Spleen (tissue), 11 donors: ENCODE measurements at regions not wholly inside any gene's neighbourhood (a gene's known extent, or its start where the extent isn't known, plus 50 kb on each side); places are given as distances from the start of the nearest gene placed in this dataset.

Experiments used
- DNase-seq: peaks from one replicate; pipeline ENCODE4 v3.0.0-alpha.2; 2020
- H3K27ac ChIP-seq, 8 donors: fragments of 200-600 bp; sonication (generic) in 7 of 8; 1 replicate in 4 of 8; 2 replicates in 4 of 8; pipeline versions ENCODE4 v1.5.0 to v1.8.0; 2016 to 2021; ENCODE audit warnings: inconsistent platforms in 4 of 8, mild to moderate bottlenecking in 4 of 8, moderate library complexity in 1 of 8
- H3K27me3 ChIP-seq, 7 donors: fragments of 200-600 bp; sonication (generic) in 6 of 7; replicated peaks in 1 of 7; 1 replicate in 4 of 7; 2 replicates in 3 of 7; pipeline versions ENCODE4 v1.5.0 to v1.8.0; 2016 to 2021; ENCODE audit warnings: inconsistent platforms in 3 of 7, mild to moderate bottlenecking in 1 of 7
- H3K36me3 ChIP-seq, 6 donors: fragments of 200-600 bp; sonication (generic) in 5 of 6; 1 replicate in 4 of 6; 2 replicates in 2 of 6; pipeline versions ENCODE4 v1.5.0 to v1.8.0; 2016 to 2021; ENCODE audit warnings: inconsistent platforms in 2 of 6
- H3K4me1 ChIP-seq, 6 donors: fragments of 200-600 bp; sonication (generic) in 5 of 6; 1 replicate in 3 of 6; 2 replicates in 3 of 6; pipeline versions ENCODE4 v1.5.0 to v1.8.0; 2016 to 2021; ENCODE audit warnings: inconsistent platforms in 3 of 6
- H3K4me3 ChIP-seq, 8 donors: fragments of 200-600 bp; sonication (generic) in 7 of 8; 1 replicate in 4 of 8; 2 replicates in 4 of 8; pipeline versions ENCODE4 v1.5.0 to v1.8.0; 2016 to 2021; ENCODE audit warnings: inconsistent platforms in 4 of 8, mild to moderate bottlenecking in 4 of 8, moderate library complexity in 2 of 8
- H3K9me3 ChIP-seq, 8 donors: fragments of 200-600 bp; sonication (generic) in 7 of 8; 1 replicate in 4 of 8; 2 replicates in 4 of 8; pipeline versions ENCODE4 v1.5.0 to v1.8.0; 2016 to 2021; ENCODE audit warnings: inconsistent platforms in 4 of 8
- CTCF ChIP-seq, 11 experiments: fragments of 200-600 bp in 7 of 11; fragments of 450-650 bp in 4 of 11; sonication (generic) in 4 of 11; IDR thresholded peaks in 8 of 11; conservative IDR thresholded peaks in 3 of 11; 1 replicate in 7 of 11; 2 replicates in 4 of 11; pipeline versions ENCODE4 v1.4.0 to v1.8.0; 2016 to 2021; ENCODE audit warnings: antibody characterized with exemption in 11 of 11, inconsistent platforms in 4 of 11, mild to moderate bottlenecking in 1 of 11
- POLR2A ChIP-seq, 3 donors: fragments of 450-650 bp; IDR thresholded peaks; one replicate each; pipeline ENCODE4 v1.5.1; 2017; ENCODE audit warnings: antibody characterized with exemption in 3 of 3, mild to moderate bottlenecking in 1 of 3
- POLR2AphosphoS5 ChIP-seq, 3 donors: sonication (generic); formaldehyde crosslinking; IDR thresholded peaks; one replicate each; pipeline ENCODE4 v1.5.1; 2017; ENCODE audit warnings: antibody characterized with exemption in 3 of 3
- WGBS, 5 donors: extraction: QIAGEN DNeasy Blood & Tissue Kit in 3 of 5; methylation state at CpG; one replicate each; pipeline versions ENCODE4 v1.1.5 to v1.1.7; 2013 to 2018; 5-methylcytosine and 5-hydroxymethylcytosine counted together
- intact Hi-C: fragments of 100-400 bp; cut with DNase I; formaldehyde crosslinking; loops from one replicate; pipeline ENCODE4 v1.15.0; 2023; ENCODE audit warnings: low total_unique reads
- donor health status: healthy with polysubstance abuse.
- donor health status: DM: no; HTN: no; CAD: no; lungs with moderate emphysema.
- donor health status: DM: no; HTN: no; CAD: no.
- donor health status: Bipolar disorder and iron deficiency.
- donor health status: healthy.
- donor health status: DM: no; HTN: no; CAD: no.
- donor health status: DM: yes; HTN: yes; CAD: no.

- H3K36me3 ChIP-seq = no peaks in the 10 kb centered on the region
- H3K27me3 ChIP-seq = no peaks in the 10 kb centered on the region
- no peak overlapping the region for H3K4me3 ChIP-seq
- H3K9me3 ChIP-seq = peaks cover 0 to 14% (median 1%) of the 10 kb centered on the region in 8 donors
- TF ChIP-seq POLR2AphosphoS5 (IDR thresholded peaks at IDR 0.05) = no peak
- H3K27ac ChIP-seq = no peak overlapping the region
- no peaks in the 10 kb centered on the region for H3K4me1 ChIP-seq
- intact Hi-C loops = no loop called here
- 71 to 80% (median 78%) methylated on average over 5 of the region's 5 CpGs for WGBS, 5 donors
- no peak for DNase-seq
Measured at GRCh38 chr5:23864786-23865185, 357.4 kb downstream of the PRDM9 start.

- H3K4me1 ChIP-seq = no peaks in the 10 kb centered on the region
- intact Hi-C loops = no loop called here
- TF ChIP-seq CTCF (IDR thresholded peaks at IDR 0.05 in 8 of 11, conservative IDR thresholded peaks at IDR 0.05 in 3 of 11) (no peak), POLR2A (IDR thresholded peaks at IDR 0.05) (no peak), POLR2AphosphoS5 (IDR thresholded peaks at IDR 0.05) (no peak)
- 90 to 99% (median 93%) methylated on average over 3 of the region's 3 CpGs for WGBS, 5 donors
- H3K36me3 ChIP-seq = no peaks in the 10 kb centered on the region
- H3K27ac ChIP-seq = no peak overlapping the region
- no peak overlapping the region for H3K4me3 ChIP-seq
- H3K27me3 ChIP-seq = no peaks in the 10 kb centered on the region
- H3K9me3 ChIP-seq = peaks cover 0 to 14% (median 5%) of the 10 kb centered on the region in 8 donors
- DNase-seq = no peak
Measured at GRCh38 chr5:23877847-23878246, 370.4 kb downstream of the PRDM9 start.

GRCh38 chr5:23884405-23885031 lies 377.1 kb downstream of the PRDM9 start:
- Histone ChIP-seq H3K4me3 (no peak overlapping the region), H3K4me1 (no peaks in the 10 kb centered on the region), H3K36me3 (no peaks in the 10 kb centered on the region), H3K27ac (no peak overlapping the region), H3K9me3 (peaks cover 0 to 46% (median 11%) of the 10 kb centered on the region in 8 donors), H3K27me3 (no peaks in the 10 kb centered on the region)
- TF ChIP-seq POLR2AphosphoS5 (IDR thresholded peaks at IDR 0.05) (no peak), POLR2A (IDR thresholded peaks at IDR 0.05) (no peak), CTCF (IDR thresholded peaks at IDR 0.05 in 8 of 11, conservative IDR thresholded peaks at IDR 0.05 in 3 of 11) (no peak)
- DNase-seq = no peak
- intact Hi-C loops = no loop called here
- 61 to 78% (median 75%) methylated on average over 4 of the region's 4 CpGs for WGBS, 5 donors

- no peak for DNase-seq
- intact Hi-C loops = no loop called here
- Histone ChIP-seq H3K27me3 (no peaks in the 10 kb centered on the region), H3K27ac (no peak overlapping the region), H3K36me3 (no peaks in the 10 kb centered on the region), H3K9me3 (peaks cover 0 to 57% (median 53%) of the 10 kb centered on the region in 8 donors), H3K4me3 (no peak overlapping the region), H3K4me1 (no peaks in the 10 kb centered on the region)
- TF ChIP-seq CTCF (IDR thresholded peaks at IDR 0.05 in 8 of 11, conservative IDR thresholded peaks at IDR 0.05 in 3 of 11) = no peak
- no peak for TF ChIP-seq POLR2AphosphoS5 (IDR thresholded peaks at IDR 0.05)
- no peak for TF ChIP-seq POLR2A (IDR thresholded peaks at IDR 0.05)
- 86 to 92% (median 90%) methylated on average over 5 of the region's 5 CpGs for WGBS, 5 donors
Measured at GRCh38 chr5:23893561-23893960, 386.2 kb downstream of the PRDM9 start.
